ENCODE measurements at regions not wholly inside any gene's neighbourhood (a gene's known extent, or its start where the extent isn't known, plus 50 kb on each side); places are given as distances from the start of the nearest gene placed in this dataset.

GRCh38 chr15:29934251-29934650 is 112.0 kb upstream of the TJP1 start:
- no peak for TF ChIP-seq SIN3A (conservative IDR thresholded peaks at IDR 0.05 in 1 of 2, IDR thresholded peaks at IDR 0.05 in 1 of 2; ENCODE audit: low read depth in 1 of 2, low read length in 2 of 2)
- TF ChIP-seq CTCF (IDR thresholded peaks at IDR 0.05; ENCODE audit: control extremely low read depth in 1 of 3, insufficient read depth in 1 of 3, low read depth in 1 of 3, low read length in 3 of 3), result no peak
- no peak for TF ChIP-seq MAFK (IDR thresholded peaks at IDR 0.05; ENCODE audit: low read depth, low read length)
- TF ChIP-seq MAX (IDR thresholded peaks at IDR 0.05), result no peak
- no peak for TF ChIP-seq SP2 (IDR thresholded peaks at IDR 0.05; ENCODE audit: low read length)
- no peak for TF ChIP-seq POLR2A (IDR thresholded peaks at IDR 0.05; ENCODE audit: control extremely low read depth in 1 of 2, low read depth in 2 of 2, low read length in 2 of 2)
- no peak for TF ChIP-seq EGR1 (IDR thresholded peaks at IDR 0.05; ENCODE audit: borderline replicate concordance, low read depth, low read length)
- TF ChIP-seq ZNF274 (IDR thresholded peaks at IDR 0.05; ENCODE audit: borderline replicate concordance, extremely low read depth, low read length), result no peak
- TF ChIP-seq POU5F1 (IDR thresholded peaks at IDR 0.05; ENCODE audit: low read depth, low read length), result no peak
- no peak for TF ChIP-seq EZH2 (IDR thresholded peaks at IDR 0.05; ENCODE audit: low read depth, low read length, severe bottlenecking)
- TF ChIP-seq ASH2L (IDR thresholded peaks at IDR 0.05; ENCODE audit: low read length), result no peak
- TF ChIP-seq HDAC6 (IDR thresholded peaks at IDR 0.05; ENCODE audit: low read depth, low read length), result no peak
- TF ChIP-seq TAF1 (IDR thresholded peaks at IDR 0.05; ENCODE audit: low read depth, low read length), result no peak
